Neural cell (in vitro differentiated cells): ENCODE measurements at regions not wholly inside any gene's neighbourhood (a gene's known extent, or its start where the extent isn't known, plus 50 kb on each side); places are given as distances from the start of the nearest gene placed in this dataset.

Source experiments
- EP300 ChIP-seq: fragments of 450-650 bp; conservative IDR thresholded peaks from 2 replicates; pipeline ENCODE4 v1.6.1; 2014; ENCODE audit warnings: antibody characterized with exemption, mild to moderate bottlenecking, moderate library complexity; ENCODE audit not compliant: poor library complexity, severe bottlenecking
- EZH2 ChIP-seq: fragments of 200-600, 300-800 bp; shearing (Covaris generic), sonication (generic); IDR thresholded peaks from 2 replicates; pipeline ENCODE4 v1.6.1; 2014; ENCODE audit warnings: antibody characterized with exemption, low read length, borderline replicate concordance, mild to moderate bottlenecking; ENCODE audit not compliant: insufficient read depth, poor library complexity, severe bottlenecking
- MXI1 ChIP-seq: fragments of 450-650 bp; conservative IDR thresholded peaks from 2 replicates; pipeline ENCODE4 v1.6.1; 2014; ENCODE audit warnings: antibody characterized with exemption, mild to moderate bottlenecking; ENCODE audit not compliant: poor library complexity, severe bottlenecking
- POLR2AphosphoS5 ChIP-seq: IDR thresholded peaks from 2 replicates; pipeline ENCODE4 v1.6.1; 2012
- RAD21 ChIP-seq: fragments of 450-650 bp; conservative IDR thresholded peaks from 2 replicates; pipeline ENCODE4 v1.6.1; 2014; ENCODE audit warnings: antibody characterized with exemption, mild to moderate bottlenecking, moderate library complexity
- TAF1 ChIP-seq: IDR thresholded peaks from 2 replicates; pipeline ENCODE4 v1.6.1; 2012; ENCODE audit warnings: low read depth
- TF ChIP-seq, protein P1 (sequence below): fragments of 450-650 bp; IDR thresholded peaks from 2 replicates; pipeline ENCODE4 v1.5.1; 2014; ENCODE audit warnings: antibody characterized with exemption, mild to moderate bottlenecking, moderate library complexity; ENCODE audit not compliant: poor library complexity, severe bottlenecking

GRCh38 chr13:104869501-104869900, 1666.0 kb downstream of the EFNB2 start:
- TF ChIP-seq, protein P1, sequence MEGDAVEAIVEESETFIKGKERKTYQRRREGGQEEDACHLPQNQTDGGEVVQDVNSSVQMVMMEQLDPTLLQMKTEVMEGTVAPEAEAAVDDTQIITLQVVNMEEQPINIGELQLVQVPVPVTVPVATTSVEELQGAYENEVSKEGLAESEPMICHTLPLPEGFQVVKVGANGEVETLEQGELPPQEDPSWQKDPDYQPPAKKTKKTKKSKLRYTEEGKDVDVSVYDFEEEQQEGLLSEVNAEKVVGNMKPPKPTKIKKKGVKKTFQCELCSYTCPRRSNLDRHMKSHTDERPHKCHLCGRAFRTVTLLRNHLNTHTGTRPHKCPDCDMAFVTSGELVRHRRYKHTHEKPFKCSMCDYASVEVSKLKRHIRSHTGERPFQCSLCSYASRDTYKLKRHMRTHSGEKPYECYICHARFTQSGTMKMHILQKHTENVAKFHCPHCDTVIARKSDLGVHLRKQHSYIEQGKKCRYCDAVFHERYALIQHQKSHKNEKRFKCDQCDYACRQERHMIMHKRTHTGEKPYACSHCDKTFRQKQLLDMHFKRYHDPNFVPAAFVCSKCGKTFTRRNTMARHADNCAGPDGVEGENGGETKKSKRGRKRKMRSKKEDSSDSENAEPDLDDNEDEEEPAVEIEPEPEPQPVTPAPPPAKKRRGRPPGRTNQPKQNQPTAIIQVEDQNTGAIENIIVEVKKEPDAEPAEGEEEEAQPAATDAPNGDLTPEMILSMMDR = no peak
- TF ChIP-seq EZH2 (no peak), TAF1 (no peak), POLR2AphosphoS5 (no peak), MXI1 (no peak), EP300 (no peak), RAD21 (no peak)
